IPS-20b (cell line): ENCODE measurements at regions not wholly inside any gene's neighbourhood (a gene's known extent, or its start where the extent isn't known, plus 50 kb on each side); places are given as distances from the start of the nearest gene placed in this dataset.
A peak's percentile ranks its signal among the peaks of the same experiment; 100 is the strongest.
"Not testable (repeated sequence)": the region's sequence is repeated elsewhere in the genome, so short reads cannot be mapped to it uniquely, and the experiment has no call there.

Experiments
- H3K27ac ChIP-seq: one replicate; pipeline ENCODE4 v1.5.1; 2013; ENCODE audit warnings: low read length
- H3K27me3 ChIP-seq: 2 replicates; pipeline ENCODE4 v1.6.1; 2013; ENCODE audit warnings: mild to moderate bottlenecking, low read length, inconsistent platforms; ENCODE audit not compliant: insufficient read depth
- H3K36me3 ChIP-seq: 2 replicates; pipeline ENCODE4 v1.6.1; 2013; ENCODE audit warnings: low read depth, mild to moderate bottlenecking, inconsistent platforms, low read length, moderate library complexity; ENCODE audit not compliant: insufficient read depth
- H3K4me1 ChIP-seq: 2 replicates; pipeline ENCODE4 v1.6.1; 2013; ENCODE audit warnings: mild to moderate bottlenecking, control low read depth, inconsistent platforms, low read length, moderate library complexity; ENCODE audit not compliant: insufficient read depth
- H3K4me3 ChIP-seq: 2 replicates; pipeline ENCODE4 v1.5.1; 2013; ENCODE audit warnings: mild to moderate bottlenecking, low read length, inconsistent platforms
- H3K9ac ChIP-seq: 2 replicates; pipeline ENCODE4 v1.6.1; 2013; ENCODE audit warnings: low read depth, mild to moderate bottlenecking, inconsistent platforms, low read length, moderate library complexity
- H3K9me3 ChIP-seq: 2 replicates; pipeline ENCODE4 v1.6.1; 2013; ENCODE audit warnings: mild to moderate bottlenecking, low read depth, low read length, inconsistent platforms; ENCODE audit not compliant: insufficient read depth

GRCh38 chr6:158881276-158881675, 62.1 kb upstream of the EZR start:
- not testable (repeated sequence) for H3K27me3 ChIP-seq, H3K9ac ChIP-seq, H3K27ac ChIP-seq, H3K9me3 ChIP-seq, H3K36me3 ChIP-seq, H3K4me3 ChIP-seq
- peaks cover 12% of the 10 kb centered on the region for H3K4me1 ChIP-seq

GRCh38 chr6:158879180-158879579, 60.0 kb upstream of the EZR start:
- H3K9me3 ChIP-seq = peaks cover 4% of the 10 kb centered on the region; the same call in 1 of the 2 replicates
- peak overlapping the region; percentile 32; the same call in 1 of the 2 replicates for H3K9ac ChIP-seq
- peak overlapping the region; percentile 59 for H3K27ac ChIP-seq
- H3K36me3 ChIP-seq = no peaks in the 10 kb centered on the region
- H3K27me3 ChIP-seq = no peaks in the 10 kb centered on the region
- no peak overlapping the region for H3K4me3 ChIP-seq
- H3K4me1 ChIP-seq = peaks cover 12% of the 10 kb centered on the region

GRCh38 chr6:158877716-158878115, 58.5 kb upstream of the EZR start:
- H3K4me3 ChIP-seq = no peak overlapping the region
- peaks cover 12% of the 10 kb centered on the region for H3K4me1 ChIP-seq
- no peaks in the 10 kb centered on the region for H3K36me3 ChIP-seq
- peaks cover 4% of the 10 kb centered on the region; the same call in 1 of the 2 replicates for H3K9me3 ChIP-seq
- H3K27me3 ChIP-seq = no peaks in the 10 kb centered on the region
- no peak overlapping the region for H3K9ac ChIP-seq
- no peak overlapping the region for H3K27ac ChIP-seq

GRCh38 chr6:158876886-158877285, 57.7 kb upstream of the EZR start:
- H3K9ac ChIP-seq = no peak overlapping the region
- no peaks in the 10 kb centered on the region for H3K36me3 ChIP-seq
- peaks cover 12% of the 10 kb centered on the region for H3K4me1 ChIP-seq
- H3K4me3 ChIP-seq = no peak overlapping the region
- peaks cover 4% of the 10 kb centered on the region; the same call in 1 of the 2 replicates for H3K9me3 ChIP-seq
- H3K27ac ChIP-seq = no peak overlapping the region
- no peaks in the 10 kb centered on the region for H3K27me3 ChIP-seq

GRCh38 chr6:158870649-158870957, 51.4 kb upstream of the EZR start:
- no peaks in the 10 kb centered on the region for H3K27me3 ChIP-seq
- no peak overlapping the region for H3K9ac ChIP-seq
- H3K27ac ChIP-seq = no peak overlapping the region
- no peak overlapping the region; the same call in 1 of the 2 replicates for H3K4me3 ChIP-seq
- peaks cover 5% of the 10 kb centered on the region; the same call in 1 of the 2 replicates for H3K4me1 ChIP-seq
- no peaks in the 10 kb centered on the region for H3K36me3 ChIP-seq
- no peaks in the 10 kb centered on the region for H3K9me3 ChIP-seq

GRCh38 chr6:158869826-158870648, 50.9 kb upstream of the EZR start:
- H3K4me1 ChIP-seq = peaks cover 5% of the 10 kb centered on the region; the same call in 1 of the 2 replicates
- peak overlapping the region; percentile 88 for H3K27ac ChIP-seq
- H3K4me3 ChIP-seq = peak overlapping the region; percentile 81
- peak overlapping the region; percentile 82 for H3K9ac ChIP-seq
- no peaks in the 10 kb centered on the region for H3K36me3 ChIP-seq
- no peaks in the 10 kb centered on the region for H3K9me3 ChIP-seq
- H3K27me3 ChIP-seq = no peaks in the 10 kb centered on the region

- H3K4me1 ChIP-seq = peaks cover 5% of the 10 kb centered on the region; the same call in 1 of the 2 replicates
These were observed 50.0 kb upstream of the EZR start for GRCh38 chr6:158868890-158869825.

More at GRCh38 chr6:158868890-158869825, 50.0 kb upstream of the EZR start:
- Histone ChIP-seq H3K27ac (peak overlapping the region; percentile 41), H3K27me3 (no peaks in the 10 kb centered on the region), H3K9me3 (no peaks in the 10 kb centered on the region), H3K4me3 (peak overlapping the region; percentile 63), H3K9ac (peak overlapping the region; percentile 78), H3K36me3 (no peaks in the 10 kb centered on the region)
